ENCODE measurements at regions not wholly inside any gene's neighbourhood (a gene's known extent, or its start where the extent isn't known, plus 50 kb on each side); places are given as distances from the start of the nearest gene placed in this dataset.
A peak's percentile ranks its signal among the peaks of the same experiment; 100 is the strongest.

- no peak for TF ChIP-seq CTCF (IDR thresholded peaks at IDR 0.05; ENCODE audit: low read length, missing control alignments)
- no peak overlapping the region for H3K4me3 ChIP-seq (replicated peaks; ENCODE audit: low read depth, low read length)
- peak; percentile 7 for DNase-seq (ENCODE audit: low read depth)
These were observed 90.5 kb upstream of the UPP2 start for GRCh38 chr2:158011055-158011771.

GRCh38 chr2:158009399-158009798 is 92.3 kb upstream of the UPP2 start:
- no peak overlapping the region for H3K4me3 ChIP-seq (replicated peaks; ENCODE audit: low read depth, low read length)
- no peak for TF ChIP-seq CTCF (IDR thresholded peaks at IDR 0.05; ENCODE audit: low read length, missing control alignments)
- DNase-seq (ENCODE audit: low read depth), result peak; percentile 14

- DNase-seq (ENCODE audit: low read depth), result no peak
- no peak overlapping the region for H3K4me3 ChIP-seq (replicated peaks; ENCODE audit: low read depth, low read length)
- no peak for TF ChIP-seq CTCF (IDR thresholded peaks at IDR 0.05; ENCODE audit: low read length, missing control alignments)
These were observed 94.5 kb upstream of the UPP2 start for GRCh38 chr2:158006961-158007719.

GRCh38 chr2:158004126-158004764 is 97.4 kb upstream of the UPP2 start:
- no peak for TF ChIP-seq CTCF (IDR thresholded peaks at IDR 0.05; ENCODE audit: low read length, missing control alignments)
- DNase-seq (ENCODE audit: low read depth), result peak; percentile 7

GRCh38 chr2:158002079-158002478 is 99.6 kb upstream of the UPP2 start:
- TF ChIP-seq CTCF (IDR thresholded peaks at IDR 0.05; ENCODE audit: low read length, missing control alignments), result no peak
- no peak overlapping the region for H3K4me3 ChIP-seq (replicated peaks; ENCODE audit: low read depth, low read length)
- no peak for DNase-seq (ENCODE audit: low read depth)

More at GRCh38 chr2:158004126-158004764, 97.4 kb upstream of the UPP2 start:
- no peak overlapping the region for H3K4me3 ChIP-seq (replicated peaks; ENCODE audit: low read depth, low read length)

- no peak for TF ChIP-seq CTCF (IDR thresholded peaks at IDR 0.05; ENCODE audit: low read length, missing control alignments)
- DNase-seq (ENCODE audit: low read depth), result no peak
- no peak overlapping the region for H3K4me3 ChIP-seq (replicated peaks; ENCODE audit: low read depth, low read length)
These were observed 104.9 kb upstream of the UPP2 start for GRCh38 chr2:157996799-157997198.

Data from fibroblast of pulmonary artery (primary cell).